ENCODE measurements at regions not wholly inside any gene's neighbourhood (a gene's known extent, or its start where the extent isn't known, plus 50 kb on each side); places are given as distances from the start of the nearest gene placed in this dataset.

DNA sequence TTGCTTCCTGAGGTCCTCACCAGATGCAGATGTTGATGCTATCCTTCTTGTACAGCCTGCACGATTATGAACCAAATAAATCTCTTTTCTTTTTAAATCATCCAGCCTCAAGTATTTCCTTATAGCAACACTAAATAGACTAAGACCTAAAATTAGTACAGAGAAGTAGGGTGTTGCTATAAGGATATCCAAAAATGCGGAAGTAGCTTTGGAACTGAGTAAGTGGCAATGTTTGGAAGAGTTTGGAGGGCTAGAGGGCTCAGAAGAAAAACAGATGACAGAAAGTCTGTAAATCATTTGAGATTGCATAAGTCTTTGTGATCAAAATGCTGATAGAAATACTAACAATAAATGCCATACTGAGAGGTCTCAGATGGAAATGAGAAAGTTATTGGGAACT is 894.9 kb downstream of the DIPK2A start:
- Mint-ChIP-seq H3K27me3 (no peaks in the 10 kb centered on the region), H3K36me3 (ENCODE audit: insufficient read depth) (no peaks in the 10 kb centered on the region), H3K4me1 (ENCODE audit: low read depth) (no peaks in the 10 kb centered on the region), H3K9me3 (ENCODE audit: low read depth) (no peaks in the 10 kb centered on the region), H3K4me3 (ENCODE audit: low read depth) (no peak overlapping the region), H3K27ac (no peak overlapping the region)
- DNase-seq (ENCODE audit: low spot score, unreplicated experiment): no peak
- TF ChIP-seq, protein P1, sequence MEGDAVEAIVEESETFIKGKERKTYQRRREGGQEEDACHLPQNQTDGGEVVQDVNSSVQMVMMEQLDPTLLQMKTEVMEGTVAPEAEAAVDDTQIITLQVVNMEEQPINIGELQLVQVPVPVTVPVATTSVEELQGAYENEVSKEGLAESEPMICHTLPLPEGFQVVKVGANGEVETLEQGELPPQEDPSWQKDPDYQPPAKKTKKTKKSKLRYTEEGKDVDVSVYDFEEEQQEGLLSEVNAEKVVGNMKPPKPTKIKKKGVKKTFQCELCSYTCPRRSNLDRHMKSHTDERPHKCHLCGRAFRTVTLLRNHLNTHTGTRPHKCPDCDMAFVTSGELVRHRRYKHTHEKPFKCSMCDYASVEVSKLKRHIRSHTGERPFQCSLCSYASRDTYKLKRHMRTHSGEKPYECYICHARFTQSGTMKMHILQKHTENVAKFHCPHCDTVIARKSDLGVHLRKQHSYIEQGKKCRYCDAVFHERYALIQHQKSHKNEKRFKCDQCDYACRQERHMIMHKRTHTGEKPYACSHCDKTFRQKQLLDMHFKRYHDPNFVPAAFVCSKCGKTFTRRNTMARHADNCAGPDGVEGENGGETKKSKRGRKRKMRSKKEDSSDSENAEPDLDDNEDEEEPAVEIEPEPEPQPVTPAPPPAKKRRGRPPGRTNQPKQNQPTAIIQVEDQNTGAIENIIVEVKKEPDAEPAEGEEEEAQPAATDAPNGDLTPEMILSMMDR (IDR thresholded peaks at IDR 0.05; ENCODE audit: unreplicated experiment): no peak

DNA sequence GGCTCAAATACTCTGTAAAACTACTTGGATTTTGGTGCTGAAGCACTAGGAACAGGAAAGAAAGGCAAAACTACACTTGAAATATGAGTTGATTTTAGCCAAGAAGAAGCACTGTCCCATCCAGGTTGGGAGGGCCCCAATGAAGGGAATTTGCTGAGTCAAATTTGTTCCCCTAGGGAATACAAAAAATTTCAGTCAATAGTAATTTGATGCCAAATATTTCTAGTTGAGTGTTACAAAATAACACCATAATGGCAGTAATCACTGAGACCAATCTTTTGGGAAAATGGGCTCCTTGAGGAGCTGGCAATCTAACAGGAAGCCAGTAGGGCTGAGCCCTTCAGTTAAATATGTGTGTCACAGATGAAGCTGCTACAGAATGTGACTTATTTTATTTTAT is 896.9 kb downstream of the DIPK2A start:
- Mint-ChIP-seq H3K9me3 (ENCODE audit: low read depth) (no peaks in the 10 kb centered on the region), H3K27ac (no peak overlapping the region), H3K36me3 (ENCODE audit: insufficient read depth) (no peaks in the 10 kb centered on the region), H3K4me1 (ENCODE audit: low read depth) (no peaks in the 10 kb centered on the region), H3K27me3 (no peaks in the 10 kb centered on the region), H3K4me3 (ENCODE audit: low read depth) (no peak overlapping the region)
- DNase-seq (ENCODE audit: low spot score, unreplicated experiment): no peak
- TF ChIP-seq, protein P1 (IDR thresholded peaks at IDR 0.05; ENCODE audit: unreplicated experiment): no peak

DNA sequence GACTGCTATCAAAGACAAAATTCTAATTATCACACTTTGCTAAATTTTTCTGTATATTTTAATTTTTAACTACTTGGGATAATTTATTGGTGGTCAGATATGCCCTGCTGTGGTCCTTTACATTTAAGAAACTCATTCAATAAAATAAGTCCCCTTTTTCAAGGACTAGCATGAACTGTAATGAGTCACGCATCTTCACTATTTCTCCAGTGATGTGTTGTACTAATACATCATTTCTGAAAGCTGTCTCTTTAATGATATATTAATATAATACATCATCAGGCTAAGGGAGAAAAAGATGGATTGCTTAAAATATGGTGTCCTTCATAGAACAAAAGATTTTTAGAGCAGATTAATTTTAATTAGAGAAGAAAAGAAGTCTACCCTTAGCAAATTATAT is 901.4 kb downstream of the DIPK2A start:
- Mint-ChIP-seq H3K27ac (no peak overlapping the region), H3K4me1 (ENCODE audit: low read depth) (no peaks in the 10 kb centered on the region), H3K9me3 (ENCODE audit: low read depth) (no peaks in the 10 kb centered on the region), H3K36me3 (ENCODE audit: insufficient read depth) (no peaks in the 10 kb centered on the region), H3K27me3 (no peaks in the 10 kb centered on the region), H3K4me3 (ENCODE audit: low read depth) (no peak overlapping the region)
- TF ChIP-seq, protein P1 (IDR thresholded peaks at IDR 0.05; ENCODE audit: unreplicated experiment): no peak
- DNase-seq (ENCODE audit: low spot score, unreplicated experiment): no peak

DNA sequence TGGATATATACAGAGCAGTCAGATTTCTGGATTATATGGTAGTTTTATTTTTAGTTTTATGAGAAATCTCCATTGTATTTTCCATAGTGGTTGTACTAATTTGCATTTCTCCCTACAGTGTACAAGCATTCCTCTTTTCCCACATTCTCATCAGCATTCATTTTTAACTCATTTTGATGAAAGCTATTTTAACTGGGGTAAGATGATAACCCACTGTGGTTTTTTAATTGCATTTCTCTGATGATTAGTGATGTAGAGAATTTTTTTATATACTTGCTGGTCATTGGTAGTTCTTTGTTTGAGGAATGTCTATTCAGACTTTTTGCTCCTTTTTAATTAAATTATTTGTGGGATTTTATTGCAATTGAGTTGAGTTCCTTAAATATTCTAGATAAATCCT is 903.6 kb downstream of the DIPK2A start:
- no peaks in the 10 kb centered on the region for H3K9me3 Mint-ChIP-seq (ENCODE audit: low read depth)
- no peak overlapping the region for H3K27ac Mint-ChIP-seq
- no peaks in the 10 kb centered on the region for H3K36me3 Mint-ChIP-seq (ENCODE audit: insufficient read depth)
- H3K4me3 Mint-ChIP-seq (ENCODE audit: low read depth): no peak overlapping the region
- no peaks in the 10 kb centered on the region for H3K27me3 Mint-ChIP-seq
- DNase-seq (ENCODE audit: low spot score, unreplicated experiment): no peak
- TF ChIP-seq, protein P1 (IDR thresholded peaks at IDR 0.05; ENCODE audit: unreplicated experiment): no peak
- H3K4me1 Mint-ChIP-seq (ENCODE audit: low read depth): no peaks in the 10 kb centered on the region

DNA sequence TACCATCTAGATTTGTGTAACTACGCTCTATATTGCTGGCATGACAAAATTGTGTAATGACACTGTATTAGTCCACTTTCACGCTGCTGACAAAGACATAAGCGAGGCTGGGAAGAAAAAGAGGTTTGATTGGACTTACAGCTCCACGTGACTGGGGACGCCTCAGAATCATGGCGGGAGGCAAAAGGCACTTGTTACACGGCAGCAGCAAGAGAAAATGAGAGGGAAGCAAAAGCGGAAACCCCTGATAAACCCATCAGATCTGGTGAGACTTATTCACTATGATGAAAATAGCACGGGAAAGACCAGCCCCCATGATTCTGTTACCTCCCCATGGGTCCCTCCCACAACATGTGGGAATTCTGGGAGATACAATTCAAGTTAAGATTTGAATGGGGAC is 905.7 kb downstream of the DIPK2A start:
- H3K36me3 Mint-ChIP-seq (ENCODE audit: insufficient read depth): no peaks in the 10 kb centered on the region
- no peaks in the 10 kb centered on the region for H3K27me3 Mint-ChIP-seq
- TF ChIP-seq, protein P1 (IDR thresholded peaks at IDR 0.05; ENCODE audit: unreplicated experiment): no peak

More for the DNA sequence above, 905.7 kb downstream of the DIPK2A start:
- H3K4me3 Mint-ChIP-seq (ENCODE audit: low read depth): no peak overlapping the region
- peaks cover 3% of the 10 kb centered on the region for H3K9me3 Mint-ChIP-seq (ENCODE audit: low read depth)
- peaks cover 6% of the 10 kb centered on the region for H3K4me1 Mint-ChIP-seq (ENCODE audit: low read depth)
- no peak overlapping the region for H3K27ac Mint-ChIP-seq
- no peak for DNase-seq (ENCODE audit: low spot score, unreplicated experiment)

Measured in progenitor cell of endocrine pancreas (in vitro differentiated cells).